Osteocyte (in vitro differentiated cells): ENCODE measurements at regions not wholly inside any gene's neighbourhood (a gene's known extent, or its start where the extent isn't known, plus 50 kb on each side); places are given as distances from the start of the nearest gene placed in this dataset.

Experiments
- DNase-seq: peaks from one replicate; pipeline ENCODE4 v3.0.0; 2021; ENCODE audit warnings: mixed read lengths; ENCODE audit not compliant: unreplicated experiment; ENCODE audit errors: extremely low spot score
- H3K27ac Mint-ChIP-seq: one replicate; pipeline ENCODE4 v1.8.0; 2021; ENCODE audit warnings: mild to moderate bottlenecking, mixed read lengths; ENCODE audit not compliant: unreplicated experiment
- H3K27me3 Mint-ChIP-seq: one replicate; pipeline ENCODE4 v1.8.0; 2021; ENCODE audit warnings: mixed read lengths; ENCODE audit not compliant: unreplicated experiment
- H3K36me3 Mint-ChIP-seq: one replicate; pipeline ENCODE4 v1.8.0; 2021; ENCODE audit warnings: mixed read lengths; ENCODE audit not compliant: unreplicated experiment
- H3K4me1 Mint-ChIP-seq: one replicate; pipeline ENCODE4 v1.8.0; 2021; ENCODE audit warnings: mixed read lengths; ENCODE audit not compliant: unreplicated experiment
- H3K4me3 Mint-ChIP-seq: one replicate; pipeline ENCODE4 v1.8.0; 2021; ENCODE audit warnings: mild to moderate bottlenecking, moderate library complexity, mixed read lengths; ENCODE audit not compliant: unreplicated experiment
- H3K9me3 Mint-ChIP-seq: one replicate; pipeline ENCODE4 v1.8.0; 2021; ENCODE audit warnings: mixed read lengths; ENCODE audit not compliant: unreplicated experiment
- CTCF ChIP-seq: fragments of 200-600 bp; sonication (generic); IDR thresholded peaks from 2 replicates; pipeline ENCODE4 v1.5.0; 2021; ENCODE audit warnings: antibody characterized with exemption, mild to moderate bottlenecking, moderate library complexity

- Mint-ChIP-seq H3K36me3 (no peaks in the 10 kb centered on the region), H3K27ac (no peak overlapping the region), H3K27me3 (peaks cover 12% of the 10 kb centered on the region), H3K4me3 (no peak overlapping the region), H3K4me1 (peaks cover 3% of the 10 kb centered on the region), H3K9me3 (peaks cover 10% of the 10 kb centered on the region)
- TF ChIP-seq CTCF = no peak
- DNase-seq = no peak
Measured at GRCh38 chr5:16013334-16014065, 166.1 kb downstream of the MARCHF11 start.

- no peak overlapping the region for H3K4me3 Mint-ChIP-seq
- no peak overlapping the region for H3K27ac Mint-ChIP-seq
- peaks cover 3% of the 10 kb centered on the region for H3K4me1 Mint-ChIP-seq
- no peak for DNase-seq
- no peak for TF ChIP-seq CTCF
- no peaks in the 10 kb centered on the region for H3K36me3 Mint-ChIP-seq
- H3K27me3 Mint-ChIP-seq = peaks cover under 1% of the 10 kb centered on the region
- H3K9me3 Mint-ChIP-seq = peaks cover 16% of the 10 kb centered on the region
Measured at GRCh38 chr5:16009256-16009655, 170.3 kb downstream of the MARCHF11 start.

GRCh38 chr5:16007750-16008415 is 171.7 kb downstream of the MARCHF11 start:
- peaks cover 9% of the 10 kb centered on the region for H3K27me3 Mint-ChIP-seq
- no peak overlapping the region for H3K27ac Mint-ChIP-seq
- H3K36me3 Mint-ChIP-seq = no peaks in the 10 kb centered on the region
- TF ChIP-seq CTCF = no peak
- no peak for DNase-seq
- no peak overlapping the region for H3K4me3 Mint-ChIP-seq
- H3K4me1 Mint-ChIP-seq = no peaks in the 10 kb centered on the region
- peaks cover 16% of the 10 kb centered on the region for H3K9me3 Mint-ChIP-seq

- H3K4me1 Mint-ChIP-seq = no peaks in the 10 kb centered on the region
- H3K27me3 Mint-ChIP-seq = peaks cover 27% of the 10 kb centered on the region
- H3K27ac Mint-ChIP-seq = no peak overlapping the region
- no peaks in the 10 kb centered on the region for H3K36me3 Mint-ChIP-seq
- H3K4me3 Mint-ChIP-seq = no peak overlapping the region
- H3K9me3 Mint-ChIP-seq = peaks cover 20% of the 10 kb centered on the region
- no peak for DNase-seq
- TF ChIP-seq CTCF = no peak
Measured at GRCh38 chr5:16005225-16005624, 174.4 kb downstream of the MARCHF11 start.

- H3K4me3 Mint-ChIP-seq = no peak overlapping the region
Measured at GRCh38 chr5:16000056-16000455, 179.5 kb downstream of the MARCHF11 start.

More at GRCh38 chr5:16000056-16000455, 179.5 kb downstream of the MARCHF11 start:
- Mint-ChIP-seq H3K9me3 (peaks cover 6% of the 10 kb centered on the region), H3K4me1 (no peaks in the 10 kb centered on the region), H3K27me3 (peaks cover 52% of the 10 kb centered on the region), H3K27ac (no peak overlapping the region), H3K36me3 (no peaks in the 10 kb centered on the region)
- TF ChIP-seq CTCF = no peak
- no peak for DNase-seq
